ENCODE measurements at regions not wholly inside any gene's neighbourhood (a gene's known extent, or its start where the extent isn't known, plus 50 kb on each side); places are given as distances from the start of the nearest gene placed in this dataset.

- TF ChIP-seq POLR2A (IDR thresholded peaks at IDR 0.05), result no peak
- TF ChIP-seq, protein P1, sequence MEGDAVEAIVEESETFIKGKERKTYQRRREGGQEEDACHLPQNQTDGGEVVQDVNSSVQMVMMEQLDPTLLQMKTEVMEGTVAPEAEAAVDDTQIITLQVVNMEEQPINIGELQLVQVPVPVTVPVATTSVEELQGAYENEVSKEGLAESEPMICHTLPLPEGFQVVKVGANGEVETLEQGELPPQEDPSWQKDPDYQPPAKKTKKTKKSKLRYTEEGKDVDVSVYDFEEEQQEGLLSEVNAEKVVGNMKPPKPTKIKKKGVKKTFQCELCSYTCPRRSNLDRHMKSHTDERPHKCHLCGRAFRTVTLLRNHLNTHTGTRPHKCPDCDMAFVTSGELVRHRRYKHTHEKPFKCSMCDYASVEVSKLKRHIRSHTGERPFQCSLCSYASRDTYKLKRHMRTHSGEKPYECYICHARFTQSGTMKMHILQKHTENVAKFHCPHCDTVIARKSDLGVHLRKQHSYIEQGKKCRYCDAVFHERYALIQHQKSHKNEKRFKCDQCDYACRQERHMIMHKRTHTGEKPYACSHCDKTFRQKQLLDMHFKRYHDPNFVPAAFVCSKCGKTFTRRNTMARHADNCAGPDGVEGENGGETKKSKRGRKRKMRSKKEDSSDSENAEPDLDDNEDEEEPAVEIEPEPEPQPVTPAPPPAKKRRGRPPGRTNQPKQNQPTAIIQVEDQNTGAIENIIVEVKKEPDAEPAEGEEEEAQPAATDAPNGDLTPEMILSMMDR (IDR thresholded peaks at IDR 0.05), result no peak
These were observed 106.5 kb upstream of the SIMC1 start for GRCh38 chr5:176131771-176132170.

Measured in lower leg skin (tissue), 3 donors.